Stimulated activated memory B cell treated with anti-CD40 and anti-IgM and Interleukin-4, amounts not matched to agents 10 μg/mL and 1 μg/mL and 100 μg/mL, for 72 hours (primary cell): ENCODE measurements at regions not wholly inside any gene's neighbourhood (a gene's known extent, or its start where the extent isn't known, plus 50 kb on each side); places are given as distances from the start of the nearest gene placed in this dataset.

Experiments used
- ATAC-seq: fragments of 150-1000 bp; cut with Tn5 transposase; 2 replicates; pipeline ENCODE4 v1.10.0; 2021
- H3K27ac Mint-ChIP-seq: one replicate; pipeline ENCODE4 v1.8.0; 2022; ENCODE audit warnings: mild to moderate bottlenecking, mixed read lengths
- H3K27me3 Mint-ChIP-seq: one replicate; pipeline ENCODE4 v1.8.0; 2022; ENCODE audit warnings: mixed read lengths
- H3K36me3 Mint-ChIP-seq: one replicate; pipeline ENCODE4 v1.8.0; 2022; ENCODE audit warnings: mixed read lengths
- H3K4me1 Mint-ChIP-seq: one replicate; pipeline ENCODE4 v1.8.0; 2022; ENCODE audit warnings: mixed read lengths
- H3K4me3 Mint-ChIP-seq: one replicate; pipeline ENCODE4 v1.8.0; 2022; ENCODE audit warnings: mild to moderate bottlenecking, moderate library complexity, mixed read lengths
- H3K9me3 Mint-ChIP-seq: one replicate; pipeline ENCODE4 v1.8.0; 2022; ENCODE audit warnings: mixed read lengths

GRCh38 chr11:103530257-103530656 is 421.0 kb downstream of the DYNC2H1 start:
- Mint-ChIP-seq H3K27me3 (peaks cover 19% of the 10 kb centered on the region), H3K4me1 (no peaks in the 10 kb centered on the region), H3K36me3 (no peaks in the 10 kb centered on the region), H3K4me3 (no peak overlapping the region), H3K9me3 (no peaks in the 10 kb centered on the region), H3K27ac (no peak overlapping the region)
- no peak for ATAC-seq

GRCh38 chr11:103532133-103532788 is 423.0 kb downstream of the DYNC2H1 start:
- Mint-ChIP-seq H3K36me3 (no peaks in the 10 kb centered on the region), H3K4me1 (no peaks in the 10 kb centered on the region), H3K4me3 (no peak overlapping the region), H3K27ac (no peak overlapping the region), H3K9me3 (no peaks in the 10 kb centered on the region), H3K27me3 (peaks cover 19% of the 10 kb centered on the region)
- no peak for ATAC-seq

GRCh38 chr11:103534191-103534590 is 425.0 kb downstream of the DYNC2H1 start:
- peaks cover 19% of the 10 kb centered on the region for H3K27me3 Mint-ChIP-seq
- H3K4me3 Mint-ChIP-seq, result no peak overlapping the region
- H3K9me3 Mint-ChIP-seq, result no peaks in the 10 kb centered on the region
- no peak for ATAC-seq
- H3K4me1 Mint-ChIP-seq, result no peaks in the 10 kb centered on the region
- no peaks in the 10 kb centered on the region for H3K36me3 Mint-ChIP-seq
- H3K27ac Mint-ChIP-seq, result no peak overlapping the region

GRCh38 chr11:103534959-103535358 is 425.7 kb downstream of the DYNC2H1 start:
- ATAC-seq, result no peak
- Mint-ChIP-seq H3K4me3 (no peak overlapping the region), H3K4me1 (no peaks in the 10 kb centered on the region), H3K27me3 (peaks cover 19% of the 10 kb centered on the region), H3K27ac (no peak overlapping the region), H3K36me3 (no peaks in the 10 kb centered on the region), H3K9me3 (no peaks in the 10 kb centered on the region)

- peaks cover 8% of the 10 kb centered on the region for H3K9me3 Mint-ChIP-seq
- no peak overlapping the region for H3K27ac Mint-ChIP-seq
- no peak overlapping the region for H3K4me3 Mint-ChIP-seq
- H3K4me1 Mint-ChIP-seq, result no peaks in the 10 kb centered on the region
- H3K36me3 Mint-ChIP-seq, result no peaks in the 10 kb centered on the region
- H3K27me3 Mint-ChIP-seq, result peaks cover 19% of the 10 kb centered on the region
- no peak for ATAC-seq
Observed at GRCh38 chr11:103536335-103536722, 427.1 kb downstream of the DYNC2H1 start.

- H3K36me3 Mint-ChIP-seq, result no peaks in the 10 kb centered on the region
- H3K9me3 Mint-ChIP-seq, result peaks cover 11% of the 10 kb centered on the region
- peaks cover 12% of the 10 kb centered on the region for H3K27me3 Mint-ChIP-seq
- no peak overlapping the region for H3K27ac Mint-ChIP-seq
- ATAC-seq, result no peak
- H3K4me1 Mint-ChIP-seq, result no peaks in the 10 kb centered on the region
- no peak overlapping the region for H3K4me3 Mint-ChIP-seq
Observed at GRCh38 chr11:103537904-103538502, 428.8 kb downstream of the DYNC2H1 start.

- no peaks in the 10 kb centered on the region for H3K36me3 Mint-ChIP-seq
- no peak overlapping the region for H3K4me3 Mint-ChIP-seq
- no peak for ATAC-seq
- H3K4me1 Mint-ChIP-seq, result no peaks in the 10 kb centered on the region
- peaks cover 11% of the 10 kb centered on the region for H3K9me3 Mint-ChIP-seq
- H3K27me3 Mint-ChIP-seq, result peaks cover under 1% of the 10 kb centered on the region
- H3K27ac Mint-ChIP-seq, result no peak overlapping the region
Observed at GRCh38 chr11:103539166-103539565, 429.9 kb downstream of the DYNC2H1 start.

- Mint-ChIP-seq H3K27ac (no peak overlapping the region), H3K36me3 (no peaks in the 10 kb centered on the region), H3K4me1 (no peaks in the 10 kb centered on the region), H3K4me3 (no peak overlapping the region), H3K9me3 (peaks cover 11% of the 10 kb centered on the region), H3K27me3 (no peaks in the 10 kb centered on the region)
- no peak for ATAC-seq
Observed at GRCh38 chr11:103541186-103541795, 432.1 kb downstream of the DYNC2H1 start.

GRCh38 chr11:103542851-103543250 is 433.6 kb downstream of the DYNC2H1 start:
- Mint-ChIP-seq H3K4me1 (no peaks in the 10 kb centered on the region), H3K9me3 (peaks cover 11% of the 10 kb centered on the region), H3K4me3 (no peak overlapping the region), H3K27ac (no peak overlapping the region), H3K27me3 (no peaks in the 10 kb centered on the region), H3K36me3 (no peaks in the 10 kb centered on the region)
- no peak for ATAC-seq

- no peak overlapping the region for H3K4me3 Mint-ChIP-seq
- H3K27me3 Mint-ChIP-seq, result no peaks in the 10 kb centered on the region
- no peaks in the 10 kb centered on the region for H3K36me3 Mint-ChIP-seq
- peaks cover 11% of the 10 kb centered on the region for H3K9me3 Mint-ChIP-seq
- H3K4me1 Mint-ChIP-seq, result no peaks in the 10 kb centered on the region
- ATAC-seq, result no peak
- H3K27ac Mint-ChIP-seq, result no peak overlapping the region
Observed at GRCh38 chr11:103543456-103543855, 434.2 kb downstream of the DYNC2H1 start.

GRCh38 chr11:103544874-103545273 is 435.6 kb downstream of the DYNC2H1 start:
- H3K36me3 Mint-ChIP-seq, result no peaks in the 10 kb centered on the region
- no peaks in the 10 kb centered on the region for H3K27me3 Mint-ChIP-seq
- no peak overlapping the region for H3K4me3 Mint-ChIP-seq
- no peaks in the 10 kb centered on the region for H3K4me1 Mint-ChIP-seq
- no peak overlapping the region for H3K27ac Mint-ChIP-seq
- H3K9me3 Mint-ChIP-seq, result peaks cover 11% of the 10 kb centered on the region
- ATAC-seq, result no peak

- no peak for ATAC-seq
- no peak overlapping the region for H3K27ac Mint-ChIP-seq
- no peak overlapping the region for H3K4me3 Mint-ChIP-seq
- no peaks in the 10 kb centered on the region for H3K4me1 Mint-ChIP-seq
- H3K27me3 Mint-ChIP-seq, result no peaks in the 10 kb centered on the region
- H3K9me3 Mint-ChIP-seq, result peaks cover 8% of the 10 kb centered on the region
- no peaks in the 10 kb centered on the region for H3K36me3 Mint-ChIP-seq
Observed at GRCh38 chr11:103545551-103545950, 436.3 kb downstream of the DYNC2H1 start.

GRCh38 chr11:103546236-103546635 is 437.0 kb downstream of the DYNC2H1 start:
- no peak for ATAC-seq
- Mint-ChIP-seq H3K27ac (no peak overlapping the region), H3K9me3 (peaks cover 4% of the 10 kb centered on the region), H3K27me3 (no peaks in the 10 kb centered on the region), H3K36me3 (no peaks in the 10 kb centered on the region), H3K4me3 (no peak overlapping the region), H3K4me1 (no peaks in the 10 kb centered on the region)

GRCh38 chr11:103547024-103547423 is 437.8 kb downstream of the DYNC2H1 start:
- Mint-ChIP-seq H3K27me3 (no peaks in the 10 kb centered on the region), H3K4me3 (no peak overlapping the region), H3K36me3 (no peaks in the 10 kb centered on the region), H3K27ac (no peak overlapping the region), H3K4me1 (no peaks in the 10 kb centered on the region), H3K9me3 (no peaks in the 10 kb centered on the region)
- no peak for ATAC-seq

GRCh38 chr11:103547691-103548090 is 438.5 kb downstream of the DYNC2H1 start:
- Mint-ChIP-seq H3K4me1 (no peaks in the 10 kb centered on the region), H3K9me3 (no peaks in the 10 kb centered on the region), H3K27ac (no peak overlapping the region), H3K4me3 (no peak overlapping the region), H3K36me3 (no peaks in the 10 kb centered on the region), H3K27me3 (no peaks in the 10 kb centered on the region)
- no peak for ATAC-seq

GRCh38 chr11:103548838-103549237 is 439.6 kb downstream of the DYNC2H1 start:
- no peaks in the 10 kb centered on the region for H3K9me3 Mint-ChIP-seq
- H3K27ac Mint-ChIP-seq, result no peak overlapping the region
- ATAC-seq, result no peak
- no peaks in the 10 kb centered on the region for H3K4me1 Mint-ChIP-seq
- H3K27me3 Mint-ChIP-seq, result no peaks in the 10 kb centered on the region
- no peak overlapping the region for H3K4me3 Mint-ChIP-seq
- no peaks in the 10 kb centered on the region for H3K36me3 Mint-ChIP-seq
